Caco-2 (cell line): ENCODE measurements at regions not wholly inside any gene's neighbourhood (a gene's known extent, or its start where the extent isn't known, plus 50 kb on each side); places are given as distances from the start of the nearest gene placed in this dataset.
A peak's percentile ranks its signal among the peaks of the same experiment; 100 is the strongest.

Experiments used
- BruUV-seq: library from RNA; stranded (reverse); fragments of 400-500 nt; replicated peaks from 2 replicates; lab custom pipeline; 2021; lab: Mats Ljungman, UMichigan
- CTCF ChIA-PET: fragments of 300-600 bp; sonication (Branson Sonifier 250); formaldehyde crosslinking; loops from one replicate; lab custom pipeline; 2022; ENCODE audit warnings: antibody characterized with exemption; lab: Charles Lee
- POLR2A ChIA-PET: fragments of 300-600 bp; sonication (Branson Sonifier 250); formaldehyde crosslinking; loops from one replicate; lab custom pipeline; 2022; ENCODE audit warnings: antibody characterized with exemption; lab: Charles Lee
- DNase-seq, 2 experiments: peaks; one replicate each; pipeline versions ENCODE4 v3.0.0 to v3.0.0-alpha.2; 2020 to 2022
- H3K27me3 ChIP-seq: replicated peaks from 2 replicates; pipeline ENCODE4 v1.6.0; 2011; ENCODE audit warnings: low read length; ENCODE audit not compliant: control insufficient read depth, insufficient read depth
- H3K36me3 ChIP-seq: 2 replicates; pipeline ENCODE4 v1.5.1; 2011; ENCODE audit warnings: low read length; ENCODE audit not compliant: control insufficient read depth, insufficient read depth
- H3K4me1 ChIP-seq: fragments of 250-450 bp; sonication (Bioruptor Pico); 2 replicates; pipeline ENCODE4 v1.5.1; 2020; ENCODE audit warnings: mild to moderate bottlenecking
- H3K4me3 ChIP-seq: 2 replicates; pipeline ENCODE4 v1.5.1; 2011; ENCODE audit warnings: low read depth, mild to moderate bottlenecking, control low read depth, low read length
- H3K9me3 ChIP-seq: fragments of 250-450 bp; sonication (Bioruptor Pico); 2 replicates; pipeline ENCODE4 v1.5.1; 2020; ENCODE audit warnings: mild to moderate bottlenecking, moderate library complexity
- H3K27ac Mint-ChIP-seq: one replicate; pipeline ENCODE4 v1.8.0; 2022; ENCODE audit warnings: mixed read lengths; ENCODE audit not compliant: unreplicated experiment
- H3K27me3 Mint-ChIP-seq: one replicate; pipeline ENCODE4 v1.8.0; 2022; ENCODE audit warnings: mixed read lengths; ENCODE audit not compliant: insufficient read depth, unreplicated experiment
- H3K36me3 Mint-ChIP-seq: one replicate; pipeline ENCODE4 v1.8.0; 2022; ENCODE audit warnings: mild to moderate bottlenecking, mixed read lengths; ENCODE audit not compliant: insufficient read depth, unreplicated experiment
- H3K4me1 Mint-ChIP-seq: one replicate; pipeline ENCODE4 v1.8.0; 2022; ENCODE audit warnings: low read depth, mixed read lengths; ENCODE audit not compliant: unreplicated experiment
- H3K4me3 Mint-ChIP-seq: one replicate; pipeline ENCODE4 v1.8.0; 2022; ENCODE audit warnings: mild to moderate bottlenecking, moderate library complexity, mixed read lengths; ENCODE audit not compliant: unreplicated experiment
- H3K9me3 Mint-ChIP-seq: one replicate; pipeline ENCODE4 v1.8.0; 2022; ENCODE audit warnings: mixed read lengths; ENCODE audit not compliant: unreplicated experiment
- CTCF ChIP-seq, 2 experiments: fragments of 200-600 bp in 1 of 2; IDR thresholded peaks; 1 replicate in 1 of 2; 2 replicates in 1 of 2; pipeline versions ENCODE4 v1.5.1 to v1.8.0; 2011 to 2022; ENCODE audit warnings: antibody characterized with exemption in 1 of 2, control low read depth in 1 of 2, inconsistent platforms in 1 of 2, low read depth in 1 of 2, low read length in 1 of 2, mild to moderate bottlenecking in 1 of 2, moderate library complexity in 1 of 2; ENCODE audit not compliant: insufficient read depth in 1 of 2, severe bottlenecking in 1 of 2, unreplicated experiment in 1 of 2
- intact Hi-C: fragments of 100-400 bp; cut with micrococcal nuclease; formaldehyde crosslinking; loops from one replicate; pipeline ENCODE4 v1.10.0; 2022; ENCODE audit not compliant: unreplicated experiment

- no peak overlapping the region for H3K27ac Mint-ChIP-seq
- no TSS peak for BruUV-seq
- Histone ChIP-seq H3K9me3 (no peaks in the 10 kb centered on the region), H3K4me1 (no peaks in the 10 kb centered on the region), H3K4me3 (no peak overlapping the region), H3K36me3 (no peaks in the 10 kb centered on the region), H3K27me3 (no peaks in the 10 kb centered on the region)
- intact Hi-C loops = no loop called here
- ChIA-PET CTCF (no interaction called here), POLR2A (no interaction called here)
- TF ChIP-seq CTCF (IDR thresholded peaks at IDR 0.05; ENCODE audit: insufficient read depth in 1 of 2, low read depth in 1 of 2, low read length in 1 of 2, severe bottlenecking in 1 of 2, unreplicated experiment in 1 of 2) = no peak
- peaks cover 20% of the 10 kb centered on the region for H3K27me3 Mint-ChIP-seq
- H3K4me3 Mint-ChIP-seq = no peak overlapping the region
- H3K36me3 Mint-ChIP-seq = peaks cover 1% of the 10 kb centered on the region
- H3K4me1 Mint-ChIP-seq = no peaks in the 10 kb centered on the region
- no peak for DNase-seq
- H3K9me3 Mint-ChIP-seq = no peaks in the 10 kb centered on the region
These were observed 92.0 kb upstream of the SCEL start for GRCh38 chr13:77443511-77443910.

- Mint-ChIP-seq H3K9me3 (no peaks in the 10 kb centered on the region), H3K4me3 (no peak overlapping the region), H3K27me3 (peaks cover 13% of the 10 kb centered on the region), H3K27ac (no peak overlapping the region), H3K36me3 (peaks cover 6% of the 10 kb centered on the region), H3K4me1 (no peaks in the 10 kb centered on the region)
- intact Hi-C loops = no loop called here
- no peak for TF ChIP-seq CTCF (IDR thresholded peaks at IDR 0.05; ENCODE audit: insufficient read depth in 1 of 2, low read depth in 1 of 2, low read length in 1 of 2, severe bottlenecking in 1 of 2, unreplicated experiment in 1 of 2)
- Histone ChIP-seq H3K27me3 (no peaks in the 10 kb centered on the region), H3K36me3 (no peaks in the 10 kb centered on the region), H3K4me1 (no peaks in the 10 kb centered on the region), H3K9me3 (no peaks in the 10 kb centered on the region), H3K4me3 (no peak overlapping the region)
- peak in 1 of 2 experiments; percentile 20 for DNase-seq
- BruUV-seq = no TSS peak
- ChIA-PET CTCF (no interaction called here), POLR2A (no interaction called here)
These were observed 98.2 kb upstream of the SCEL start for GRCh38 chr13:77437267-77437666.

GRCh38 chr13:77434289-77434688 lies 101.2 kb upstream of the SCEL start:
- Mint-ChIP-seq H3K27me3 (peaks cover under 1% of the 10 kb centered on the region), H3K4me3 (no peak overlapping the region), H3K27ac (no peak overlapping the region), H3K9me3 (no peaks in the 10 kb centered on the region), H3K4me1 (no peaks in the 10 kb centered on the region), H3K36me3 (peaks cover 6% of the 10 kb centered on the region)
- no peak for DNase-seq
- intact Hi-C loops = no loop called here
- no peak for TF ChIP-seq CTCF (IDR thresholded peaks at IDR 0.05; ENCODE audit: insufficient read depth in 1 of 2, low read depth in 1 of 2, low read length in 1 of 2, severe bottlenecking in 1 of 2, unreplicated experiment in 1 of 2)
- no peaks in the 10 kb centered on the region for H3K9me3 ChIP-seq
- BruUV-seq = no TSS peak
- ChIA-PET POLR2A (no interaction called here), CTCF (no interaction called here)
- no peaks in the 10 kb centered on the region for H3K36me3 ChIP-seq
- no peak overlapping the region for H3K4me3 ChIP-seq
- H3K4me1 ChIP-seq = no peaks in the 10 kb centered on the region
- no peaks in the 10 kb centered on the region for H3K27me3 ChIP-seq
